Peyer's patch (tissue), 4 donors: ENCODE measurements at regions not wholly inside any gene's neighbourhood (a gene's known extent, or its start where the extent isn't known, plus 50 kb on each side); places are given as distances from the start of the nearest gene placed in this dataset.

Source experiments
- CTCF ChIP-seq, 6 experiments: fragments of 450-650 bp in 4 of 6; fragments of 200-600 bp in 2 of 6; sonication (generic) in 1 of 6; IDR thresholded peaks; one replicate each; pipeline ENCODE4 v1.5.1; 2017 to 2019; ENCODE audit warnings: antibody characterized with exemption in 6 of 6, mild to moderate bottlenecking in 3 of 6, moderate library complexity in 1 of 6
- POLR2A ChIP-seq, 2 donors: fragments of 450-650 bp; IDR thresholded peaks; one replicate each; pipeline ENCODE4 v1.5.1; 2017; ENCODE audit warnings: antibody characterized with exemption in 2 of 2, mild to moderate bottlenecking in 2 of 2, moderate library complexity in 2 of 2

- no peak for TF ChIP-seq CTCF (IDR thresholded peaks at IDR 0.05)
- no peak for TF ChIP-seq POLR2A (IDR thresholded peaks at IDR 0.05)
Measured at GRCh38 chr9:31950756-31951155, 433.7 kb upstream of the ACO1 start.
